HG02938 (cell line): ENCODE measurements at regions not wholly inside any gene's neighbourhood (a gene's known extent, or its start where the extent isn't known, plus 50 kb on each side); places are given as distances from the start of the nearest gene placed in this dataset.

Source experiments
- ATAC-seq: cut with Tn5 transposase; IDR thresholded peaks from one replicate; pipeline ENCODE4 v1.9.1; 2021; ENCODE audit warnings: mild to moderate bottlenecking, moderate library complexity; ENCODE audit not compliant: unreplicated experiment

DNA sequence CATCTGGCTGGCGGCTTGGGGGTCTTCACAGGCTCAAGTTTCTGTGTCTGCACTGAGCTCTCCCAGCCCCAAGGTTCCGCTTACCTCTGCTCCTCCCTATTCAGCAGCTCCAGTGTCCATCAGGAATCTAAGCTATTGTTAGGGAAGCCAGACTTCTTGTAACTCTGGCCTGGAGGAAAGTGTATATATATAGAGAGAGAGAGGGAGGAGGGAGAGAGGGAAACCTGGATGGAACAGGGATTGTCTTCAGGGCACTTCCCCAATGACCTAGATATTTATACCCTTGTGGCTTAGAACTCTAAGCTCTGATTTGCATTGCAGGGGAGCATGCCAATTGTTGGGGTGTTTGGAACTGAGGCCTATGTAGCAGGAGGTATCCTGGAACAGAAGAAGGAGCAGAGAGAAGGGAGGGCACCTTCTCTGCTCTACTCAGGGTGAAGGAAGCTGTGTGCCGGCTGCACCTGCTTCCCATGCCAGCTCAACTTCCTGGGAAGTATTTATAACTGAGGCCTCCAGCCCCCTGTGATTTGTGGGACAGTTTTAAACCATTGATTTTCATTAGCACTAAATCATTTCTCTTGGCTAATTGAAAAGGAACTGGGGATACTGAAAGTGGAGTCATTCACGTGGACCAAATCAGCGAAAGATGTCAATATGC lies 70.9 kb downstream of the NAV1 start:
- ATAC-seq = no peak

- ATAC-seq = no peak
These were observed 71.9 kb downstream of the NAV1 start for GRCh38 chr1:201610858-201611257.

DNA sequence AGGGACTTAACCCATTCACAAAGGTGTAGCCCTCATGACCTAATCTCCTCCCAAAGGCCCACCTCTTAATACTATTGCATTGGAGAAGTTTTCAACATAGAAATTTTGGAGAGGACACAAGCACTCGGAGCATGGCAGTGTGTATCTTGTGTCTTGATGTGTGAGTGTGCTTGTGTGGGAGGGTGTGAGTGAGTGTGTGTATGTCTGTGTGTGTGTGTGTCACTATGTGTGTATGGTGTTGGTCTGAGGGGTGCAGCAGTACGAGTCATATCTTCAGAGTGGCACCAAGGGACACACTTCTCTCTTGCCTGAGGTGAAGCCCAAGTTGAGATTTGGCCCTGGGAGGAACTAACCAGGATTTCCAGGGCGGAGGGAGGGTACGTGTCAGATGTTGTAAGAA lies 73.7 kb downstream of the NAV1 start:
- no peak for ATAC-seq

DNA sequence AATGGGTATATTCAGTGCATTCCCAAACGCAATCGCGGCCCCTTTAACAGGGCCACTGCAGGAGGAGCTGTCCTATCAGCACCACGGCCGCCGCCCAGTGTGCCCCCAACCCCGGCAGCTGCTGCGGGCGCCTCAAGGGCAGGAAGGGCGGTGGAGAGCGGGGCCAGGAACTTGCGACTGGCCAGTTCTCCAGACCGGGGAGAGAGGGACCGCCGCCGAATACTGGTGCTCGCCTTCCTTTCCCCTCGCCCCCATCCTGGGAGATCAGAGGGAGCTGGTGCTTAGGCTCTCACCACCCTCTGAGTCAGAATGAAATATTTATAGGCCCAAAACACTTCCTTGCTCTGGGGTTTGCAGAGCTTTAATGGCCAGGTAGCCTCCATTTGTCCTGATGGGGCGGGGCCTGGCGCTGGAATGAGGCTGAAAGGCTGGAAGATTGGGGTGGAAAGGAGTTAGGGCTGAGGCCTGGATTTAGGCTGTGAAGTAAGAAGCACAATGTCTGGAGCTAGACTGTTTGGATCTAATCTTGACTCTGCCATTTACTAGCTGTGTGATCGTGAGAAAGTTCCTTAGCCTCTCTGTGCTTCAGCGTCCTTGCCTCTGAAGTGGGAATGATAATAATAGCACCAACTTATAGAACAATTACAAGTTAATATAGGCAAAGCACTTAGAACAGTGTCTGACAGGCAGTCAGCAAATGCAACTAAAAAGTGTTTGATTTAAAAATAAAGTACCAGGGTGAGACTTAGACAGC lies 75.5 kb downstream of the NAV1 start:
- no peak for ATAC-seq

DNA sequence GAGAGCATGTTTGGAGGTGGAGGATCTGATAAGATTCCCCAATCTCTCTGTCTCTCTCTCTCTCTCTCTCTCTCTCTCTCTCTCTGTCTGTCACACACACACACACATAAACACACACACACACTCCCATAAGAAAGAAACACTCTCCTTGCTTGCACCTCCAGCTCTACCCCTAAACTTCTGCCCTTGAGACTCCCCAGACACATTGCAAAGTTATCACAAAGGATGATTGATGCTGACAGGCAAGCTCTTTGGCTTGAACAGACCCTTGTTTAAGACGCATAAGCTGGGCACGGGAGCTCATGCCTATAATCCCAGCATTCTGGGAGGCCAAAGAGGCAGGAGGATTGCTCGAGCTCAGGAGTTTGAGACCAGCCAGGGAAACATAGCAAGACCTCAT lies 78.2 kb downstream of the NAV1 start:
- no peak for ATAC-seq

- no peak for ATAC-seq
These were observed 79.5 kb downstream of the NAV1 start for GRCh38 chr1:201618389-201618788.

GRCh38 chr1:201618905-201619304 lies 80.0 kb downstream of the NAV1 start:
- ATAC-seq = no peak

DNA sequence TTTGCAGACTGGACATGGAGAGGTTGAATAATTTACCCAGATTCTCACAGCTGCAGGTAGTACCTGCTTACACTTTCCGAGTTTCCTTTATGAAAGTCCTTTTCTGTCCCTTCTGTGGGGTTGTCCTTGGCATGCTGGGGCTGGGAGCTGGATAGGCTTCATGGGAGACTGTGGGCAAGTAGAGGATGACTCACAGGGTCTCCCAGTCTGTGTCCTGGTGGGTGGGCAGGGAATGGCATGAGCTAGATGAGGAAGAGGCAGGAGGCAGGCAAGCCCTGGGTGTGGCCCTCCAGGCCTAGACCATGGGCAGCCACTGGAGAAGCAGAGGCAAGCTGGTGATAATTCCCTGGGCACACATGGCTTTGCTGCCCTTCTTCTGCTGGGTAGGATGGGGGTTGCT lies 80.6 kb downstream of the NAV1 start:
- no peak for ATAC-seq

DNA sequence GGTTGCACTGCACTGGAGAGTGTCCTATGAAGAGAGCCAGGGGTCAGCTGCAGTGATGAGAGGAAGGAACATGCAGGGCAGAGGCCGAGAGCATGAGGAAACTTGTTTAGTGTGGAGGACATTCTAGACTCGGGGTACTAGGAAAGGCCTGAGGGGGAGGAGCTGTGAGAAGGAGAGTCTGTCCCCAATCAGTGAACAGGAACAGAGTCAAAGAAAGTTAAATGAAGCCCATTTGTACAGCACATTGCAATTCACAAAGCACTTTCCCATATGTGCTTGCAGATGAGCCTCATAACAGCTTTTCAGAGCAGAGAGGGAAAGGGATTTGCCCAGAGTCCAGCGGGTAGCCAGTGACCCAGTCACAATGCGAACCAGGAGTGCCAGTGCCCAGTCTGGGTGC lies 83.4 kb downstream of the NAV1 start:
- no peak for ATAC-seq

DNA sequence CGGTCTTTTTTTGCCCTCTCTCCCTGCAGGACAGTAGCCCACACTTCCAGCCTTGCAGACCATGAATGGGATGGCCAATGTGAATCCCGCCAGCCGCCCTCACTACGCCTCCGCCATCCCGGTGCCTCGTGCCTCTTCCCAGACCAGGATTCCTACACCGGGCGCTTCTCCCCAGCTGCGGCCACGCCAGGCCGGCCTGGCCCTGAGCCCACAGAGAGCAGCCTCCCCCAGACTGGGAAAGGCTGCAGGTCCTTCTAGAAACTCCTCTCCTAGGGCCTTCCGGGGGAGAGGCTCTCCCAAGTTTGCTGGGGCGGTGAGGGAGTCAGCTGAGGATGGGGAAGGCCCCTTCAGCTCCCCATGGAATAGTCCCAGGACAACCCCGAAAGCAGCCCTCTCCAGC lies 83.9 kb downstream of the NAV1 start:
- no peak for ATAC-seq

DNA sequence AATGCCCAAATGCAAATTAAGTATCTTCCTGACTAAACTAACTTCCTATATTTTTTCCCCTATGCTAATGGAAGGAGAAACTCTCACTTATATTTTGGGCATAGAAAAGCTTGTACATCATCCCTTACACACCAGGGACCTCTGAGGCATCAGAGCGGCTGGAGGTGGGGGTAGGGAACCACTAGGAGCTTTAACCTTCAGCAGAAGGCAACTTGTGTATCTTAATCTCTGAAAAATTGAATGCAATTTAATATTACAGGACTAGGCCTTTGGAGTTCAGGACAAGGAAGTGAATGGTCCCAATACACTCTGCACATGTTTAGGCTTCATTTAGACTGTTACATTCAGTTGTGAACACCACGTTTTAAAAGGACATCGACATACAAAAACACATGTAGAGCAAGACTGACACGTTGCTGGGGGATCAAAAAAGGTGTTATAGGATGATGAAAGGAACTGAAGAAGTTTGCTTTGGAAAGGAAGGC lies 85.9 kb downstream of the NAV1 start:
- ATAC-seq = no peak

DNA sequence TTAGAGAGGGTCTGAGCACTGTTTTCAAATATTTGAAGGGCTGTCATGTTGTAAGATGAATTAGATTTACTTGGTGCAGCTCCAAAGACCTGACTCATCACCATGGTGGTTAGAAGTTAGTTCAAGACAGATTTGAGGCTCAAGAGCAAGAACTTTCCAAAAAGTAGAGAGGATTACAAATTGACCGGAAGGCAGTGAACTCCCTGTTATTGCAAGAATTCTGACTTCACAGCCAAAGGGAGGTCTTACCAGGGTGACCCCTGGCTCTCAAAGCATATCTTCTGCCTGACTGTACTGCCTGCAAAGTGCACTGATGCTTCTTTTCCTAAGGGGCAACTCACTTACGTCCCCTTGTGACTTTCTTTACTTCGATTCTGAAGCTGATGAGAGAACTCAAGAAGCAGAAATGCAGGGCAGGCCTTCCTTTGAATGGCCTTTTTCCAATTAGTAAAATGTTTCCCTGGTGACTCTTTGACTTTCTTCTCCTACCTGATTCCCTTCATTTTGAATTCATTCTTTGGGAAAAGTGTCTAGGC lies 86.4 kb downstream of the NAV1 start:
- ATAC-seq = no peak

- ATAC-seq = no peak
These were observed 86.9 kb downstream of the NAV1 start for GRCh38 chr1:201625851-201626251.

GRCh38 chr1:201626629-201627275 lies 87.8 kb downstream of the NAV1 start:
- no peak for ATAC-seq

DNA sequence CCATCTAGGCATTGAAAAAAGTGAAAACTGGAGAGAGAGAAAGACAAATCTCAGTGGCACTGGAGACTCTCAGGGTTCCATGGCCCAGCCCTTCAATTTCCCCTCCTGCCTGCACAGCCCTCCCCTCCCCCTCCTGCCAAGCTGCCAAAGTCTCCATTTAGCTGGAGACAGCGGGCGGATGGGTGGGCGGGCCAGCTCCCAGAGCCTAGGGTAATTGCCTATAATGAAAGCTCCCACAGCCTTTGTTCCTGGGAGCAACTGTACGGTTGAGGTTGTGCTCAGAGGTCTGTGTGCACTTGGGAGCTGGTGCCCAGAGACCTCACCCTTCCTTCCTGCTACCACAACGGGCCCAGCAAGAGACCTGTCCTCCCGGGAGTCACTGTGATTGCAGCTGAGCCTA lies 89.6 kb downstream of the NAV1 start:
- no peak for ATAC-seq

DNA sequence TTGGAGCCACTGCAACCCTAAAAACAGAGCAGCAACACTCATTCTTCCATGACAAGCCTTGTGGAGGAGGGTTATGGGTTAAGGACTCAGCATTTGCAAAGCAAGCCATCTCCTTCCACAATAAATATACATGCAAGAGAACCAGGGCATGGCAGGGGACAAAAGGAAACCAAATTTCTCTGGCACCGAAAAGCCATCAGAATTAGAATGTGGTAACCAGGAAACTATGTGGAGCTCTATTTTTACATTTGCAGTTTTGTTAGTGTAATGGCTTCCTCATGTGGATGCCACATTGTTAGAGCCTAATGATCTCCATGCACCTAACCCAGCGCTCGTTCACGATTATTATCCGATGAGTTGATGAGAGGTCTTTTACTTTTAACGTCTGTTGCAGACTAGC lies 91.7 kb downstream of the NAV1 start:
- no peak for ATAC-seq

GRCh38 chr1:201631037-201631436 lies 92.1 kb downstream of the NAV1 start:
- no peak for ATAC-seq

DNA sequence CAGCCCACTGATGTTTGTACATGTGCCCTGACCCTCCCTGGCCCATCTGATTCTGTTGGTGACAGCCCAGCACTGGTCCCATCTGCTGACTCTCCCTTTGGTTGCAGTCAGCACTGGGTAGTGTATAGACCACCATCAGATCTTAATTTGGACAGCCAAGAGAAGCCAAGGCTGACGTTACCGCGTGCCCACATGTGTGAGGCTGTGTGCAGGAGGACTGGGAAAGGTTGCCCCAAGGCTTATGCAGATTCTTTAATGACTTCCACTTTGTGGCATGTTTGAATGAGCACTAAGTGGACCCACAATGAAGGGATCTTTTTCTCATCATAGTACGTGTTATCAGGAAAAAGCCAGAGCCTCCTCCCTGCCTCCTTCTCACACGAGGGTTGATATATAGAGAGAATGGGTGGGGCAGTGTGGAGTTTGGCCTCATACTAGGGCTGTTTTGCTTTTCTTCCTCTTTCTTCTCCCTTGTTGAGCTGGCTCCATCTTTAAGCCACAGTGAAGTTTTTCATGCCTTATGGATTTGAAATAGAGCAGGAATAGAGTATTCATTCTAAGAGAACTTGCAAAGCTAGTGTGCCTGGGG lies 93.5 kb downstream of the NAV1 start:
- no peak for ATAC-seq

DNA sequence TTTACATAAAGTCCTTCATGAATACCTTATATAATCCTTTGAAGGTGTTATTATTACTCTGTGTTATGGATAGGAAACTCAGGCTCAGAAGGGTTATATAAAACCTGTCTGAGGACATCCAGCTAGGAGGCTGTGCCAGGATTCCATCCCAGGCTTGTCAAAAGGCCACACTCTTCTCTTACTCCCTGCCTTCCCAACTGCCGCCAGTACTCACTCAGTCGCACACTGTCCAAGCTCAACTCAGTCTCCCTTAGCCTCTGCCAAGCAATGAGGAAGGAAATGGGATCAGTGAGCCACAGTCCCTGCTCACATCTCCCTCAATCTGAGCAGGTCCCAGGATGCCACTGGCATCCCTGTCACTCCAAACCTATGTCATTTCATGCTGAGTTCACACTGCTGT lies 94.4 kb downstream of the NAV1 start:
- no peak for ATAC-seq

GRCh38 chr1:201633811-201634210 lies 94.9 kb downstream of the NAV1 start:
- ATAC-seq = no peak

GRCh38 chr1:201634261-201634660 lies 95.3 kb downstream of the NAV1 start:
- no peak for ATAC-seq
